Right lobe of liver (tissue), 6 donors: ENCODE measurements at regions not wholly inside any gene's neighbourhood (a gene's known extent, or its start where the extent isn't known, plus 50 kb on each side); places are given as distances from the start of the nearest gene placed in this dataset.

ENCODE experiments used
- ATAC-seq, 4 donors: fragments of 200-7000 bp; cut with Tn5 transposase; one replicate each; pipeline ENCODE4 v1.9.1; 2020; ENCODE audit warnings: mild to moderate bottlenecking in 4 of 4, moderate library complexity in 4 of 4
- DNase-seq, 3 donors: peaks; one replicate each; pipeline ENCODE4 v3.0.0-alpha.2; 2020
- H3K27ac ChIP-seq, 3 donors: fragments of 200-600 bp; one replicate each; pipeline ENCODE4 v1.8.0; 2022
- H3K27me3 ChIP-seq, 2 donors: fragments of 200-600 bp; one replicate each; pipeline ENCODE4 v1.8.0; 2022
- H3K36me3 ChIP-seq, 4 donors: fragments of 200-600 bp; sonication (generic) in 1 of 4; one replicate each; pipeline versions ENCODE4 v1.5.1 to v1.8.0; 2017 to 2022; ENCODE audit warnings: control low read depth in 1 of 4
- H3K4me1 ChIP-seq, 4 donors: fragments of 200-600 bp; sonication (generic) in 1 of 4; one replicate each; pipeline versions ENCODE4 v1.5.1 to v1.8.0; 2017 to 2022; ENCODE audit warnings: control low read depth in 1 of 4
- H3K4me3 ChIP-seq, 3 donors: fragments of 200-600 bp; one replicate each; pipeline ENCODE4 v1.8.0; 2022
- H3K9me3 ChIP-seq, 4 donors: fragments of 200-600 bp; sonication (generic) in 1 of 4; one replicate each; pipeline versions ENCODE4 v1.5.1 to v1.8.0; 2017 to 2022; ENCODE audit warnings: control low read depth in 1 of 4
- POLR2A ChIP-seq: fragments of 450-650 bp; IDR thresholded peaks from one replicate; pipeline ENCODE4 v1.6.1; 2017; ENCODE audit warnings: antibody characterized with exemption, mild to moderate bottlenecking
- WGBS: methylation state at CpG from one replicate; pipeline ENCODE4 v1.1.6; 2018; ENCODE audit warnings: low coverage, low lambda C conversion rate; ENCODE audit not compliant: insufficient coverage; ENCODE audit errors: missing lambda C conversion rate; 5-methylcytosine and 5-hydroxymethylcytosine counted together
- intact Hi-C, 2 donors: fragments of 100-400 bp; cut with DNase I; formaldehyde crosslinking; loops; one replicate each; pipeline versions ENCODE4 v1.11.2 to v1.14.1; 2022
- TF ChIP-seq, protein P1 (sequence below), 4 donors: fragments of 200-600 bp in 3 of 4; fragments of 450-650 bp in 1 of 4; IDR thresholded peaks; one replicate each; pipeline versions ENCODE4 v1.5.1 to v1.8.0; 2016 to 2022; ENCODE audit warnings: antibody characterized with exemption in 4 of 4, mild to moderate bottlenecking in 2 of 4
- donor health status: DM: no; HTN: yes; CAD: no.
- donor health status: DM: no; HTN: no; CAD: no.
- donor health status: DM: no; HTN: no; CAD: no.
- donor health status: DM: no; HTN: yes; CAD: no.
- donor health status: DM: no; HTN: yes; CAD: no.

DNA sequence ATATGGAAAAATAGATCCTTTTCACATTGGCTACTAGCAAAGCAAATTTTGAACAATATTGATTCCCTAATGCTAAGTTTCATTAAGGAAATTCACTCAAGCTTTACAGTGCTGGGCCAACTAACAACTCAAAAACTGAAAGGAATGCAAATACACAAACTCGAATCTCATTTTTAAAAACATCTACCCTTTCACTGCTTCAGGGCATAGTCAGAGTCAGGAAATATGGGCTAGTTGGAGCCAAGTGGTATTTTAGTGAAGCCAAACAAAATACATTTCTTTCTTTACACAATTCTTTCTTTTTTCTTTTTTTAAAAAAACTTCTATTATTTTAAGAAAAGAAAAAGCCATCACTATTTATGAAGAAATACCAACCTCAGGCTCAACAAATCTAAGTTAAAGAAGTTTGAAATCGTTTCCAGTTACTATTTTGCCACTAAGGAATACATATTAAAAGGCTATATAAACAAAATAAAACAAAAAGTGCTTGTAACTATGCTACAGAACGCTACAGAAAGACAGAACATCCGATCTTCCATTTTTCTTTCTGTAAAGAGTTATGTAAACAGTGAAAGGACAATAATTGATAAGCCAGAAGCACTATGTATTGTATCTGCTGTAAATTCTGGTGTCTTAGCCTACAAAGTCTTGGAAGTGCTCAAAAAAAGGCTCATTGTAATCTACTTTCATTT is 113.6 kb upstream of the STK17B start:
- ATAC-seq (no peak), DNase-seq (no peak)
- no peaks in the 10 kb centered on the region for H3K27me3 ChIP-seq
- TF ChIP-seq, protein P1, sequence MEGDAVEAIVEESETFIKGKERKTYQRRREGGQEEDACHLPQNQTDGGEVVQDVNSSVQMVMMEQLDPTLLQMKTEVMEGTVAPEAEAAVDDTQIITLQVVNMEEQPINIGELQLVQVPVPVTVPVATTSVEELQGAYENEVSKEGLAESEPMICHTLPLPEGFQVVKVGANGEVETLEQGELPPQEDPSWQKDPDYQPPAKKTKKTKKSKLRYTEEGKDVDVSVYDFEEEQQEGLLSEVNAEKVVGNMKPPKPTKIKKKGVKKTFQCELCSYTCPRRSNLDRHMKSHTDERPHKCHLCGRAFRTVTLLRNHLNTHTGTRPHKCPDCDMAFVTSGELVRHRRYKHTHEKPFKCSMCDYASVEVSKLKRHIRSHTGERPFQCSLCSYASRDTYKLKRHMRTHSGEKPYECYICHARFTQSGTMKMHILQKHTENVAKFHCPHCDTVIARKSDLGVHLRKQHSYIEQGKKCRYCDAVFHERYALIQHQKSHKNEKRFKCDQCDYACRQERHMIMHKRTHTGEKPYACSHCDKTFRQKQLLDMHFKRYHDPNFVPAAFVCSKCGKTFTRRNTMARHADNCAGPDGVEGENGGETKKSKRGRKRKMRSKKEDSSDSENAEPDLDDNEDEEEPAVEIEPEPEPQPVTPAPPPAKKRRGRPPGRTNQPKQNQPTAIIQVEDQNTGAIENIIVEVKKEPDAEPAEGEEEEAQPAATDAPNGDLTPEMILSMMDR (IDR thresholded peaks at IDR 0.05), result no peak
- H3K4me3 ChIP-seq, result no peak overlapping the region
- 61% methylated on average over 4 of the region's 4 CpGs for WGBS
- no peaks in the 10 kb centered on the region for H3K36me3 ChIP-seq
- no peaks in the 10 kb centered on the region for H3K9me3 ChIP-seq
- no peak overlapping the region for H3K27ac ChIP-seq
- no peaks in the 10 kb centered on the region for H3K4me1 ChIP-seq
- intact Hi-C loops, result loop anchor here in 1 of 2 donors (10.0 kb wide), 1 partner anchor 470 kb away; no protein-coding TSS in a partner anchor

DNA sequence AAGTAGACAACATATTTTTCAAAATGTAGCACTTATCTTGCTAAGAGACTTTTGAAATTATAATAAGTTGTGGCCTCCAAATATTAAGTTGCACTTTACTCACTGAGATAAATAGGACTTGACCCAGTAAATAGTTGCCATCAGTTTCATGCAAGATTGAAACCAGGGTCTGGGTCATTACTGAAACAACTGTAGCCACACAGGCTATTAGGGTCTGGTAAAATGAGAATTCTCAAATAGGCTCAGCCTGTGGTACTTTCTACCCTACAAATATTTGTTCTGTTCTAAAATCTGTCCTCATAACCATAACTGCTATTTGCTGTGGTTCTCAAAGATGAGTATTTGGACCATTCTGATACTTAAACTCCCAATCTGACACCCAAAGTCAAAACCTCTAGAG is 115.4 kb upstream of the STK17B start:
- Histone ChIP-seq H3K9me3 (no peaks in the 10 kb centered on the region), H3K36me3 (no peaks in the 10 kb centered on the region), H3K4me1 (no peaks in the 10 kb centered on the region), H3K27me3 (no peaks in the 10 kb centered on the region), H3K27ac (no peak overlapping the region), H3K4me3 (no peak overlapping the region)
- intact Hi-C loops, result loop anchor here in 1 of 2 donors (10.0 kb wide), 1 partner anchor 468 kb away; no protein-coding TSS in a partner anchor
- no peak for DNase-seq
- no peak for TF ChIP-seq POLR2A
- TF ChIP-seq, protein P1 (IDR thresholded peaks at IDR 0.05), result no peak
- no peak for ATAC-seq

DNA sequence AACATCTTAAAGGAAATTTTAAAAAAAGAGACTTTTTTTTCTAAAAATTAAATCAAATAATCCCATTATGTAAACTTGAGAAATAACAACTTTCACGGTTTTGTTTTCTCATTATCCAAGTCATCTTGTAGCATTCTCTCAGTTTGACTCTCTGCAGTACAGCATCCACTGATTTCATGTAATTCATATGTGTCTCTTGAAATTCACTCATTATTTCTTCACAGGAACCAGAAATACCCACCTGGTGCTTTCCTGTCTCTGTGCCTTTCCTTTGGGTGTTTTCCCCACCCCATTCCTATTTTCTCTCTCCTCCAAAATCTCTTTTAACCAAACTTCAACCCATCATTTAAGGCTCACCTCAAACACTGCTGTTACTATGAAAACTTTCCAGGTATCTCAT is 116.1 kb upstream of the STK17B start:
- ATAC-seq (no peak), DNase-seq (no peak)
- Histone ChIP-seq H3K4me3 (no peak overlapping the region), H3K9me3 (no peaks in the 10 kb centered on the region), H3K4me1 (no peaks in the 10 kb centered on the region), H3K27ac (no peak overlapping the region), H3K36me3 (no peaks in the 10 kb centered on the region), H3K27me3 (no peaks in the 10 kb centered on the region)
- no peak for TF ChIP-seq POLR2A
- TF ChIP-seq, protein P1 (IDR thresholded peaks at IDR 0.05), result no peak
- 87% methylated on average over 1 of the region's 1 CpG for WGBS
- intact Hi-C loops, result loop anchor here in 1 of 2 donors (10.0 kb wide), 1 partner anchor 467 kb away; no protein-coding TSS in a partner anchor

DNA sequence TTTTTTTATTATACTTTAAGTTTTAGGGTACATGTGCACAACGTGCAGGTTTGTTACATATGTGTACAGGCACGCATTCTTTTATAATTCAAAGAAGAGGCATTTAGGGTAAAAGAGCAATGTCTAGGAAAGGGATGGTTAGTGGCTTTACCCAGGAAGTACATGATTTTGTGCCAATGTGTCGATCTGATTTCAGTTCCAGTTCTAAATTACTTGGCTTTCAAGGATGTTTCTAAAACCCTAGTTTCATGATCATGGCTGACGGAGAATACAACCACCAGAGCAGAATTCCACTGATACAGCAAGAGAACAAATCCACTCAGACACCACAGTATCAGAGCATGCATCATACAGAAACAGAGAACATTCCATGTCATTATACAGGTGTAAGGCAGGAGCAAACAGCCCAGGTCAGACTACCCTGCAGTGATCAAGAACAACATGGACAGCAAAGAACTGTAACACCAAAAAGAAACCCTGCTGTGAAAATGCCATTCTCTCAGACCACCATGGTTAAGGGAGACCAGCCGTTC is 116.7 kb upstream of the STK17B start:
- intact Hi-C loops, result loop anchor here in 1 of 2 donors (10.0 kb wide), 1 partner anchor 467 kb away; no protein-coding TSS in a partner anchor
- H3K27me3 ChIP-seq, result no peaks in the 10 kb centered on the region
- no peak overlapping the region for H3K4me3 ChIP-seq
- H3K27ac ChIP-seq, result no peak overlapping the region
- 51% methylated on average over 5 of the region's 5 CpGs for WGBS
- no peaks in the 10 kb centered on the region for H3K9me3 ChIP-seq
- TF ChIP-seq, protein P1 (IDR thresholded peaks at IDR 0.05), result no peak
- no peak for TF ChIP-seq POLR2A
- H3K36me3 ChIP-seq, result no peaks in the 10 kb centered on the region
- H3K4me1 ChIP-seq, result no peaks in the 10 kb centered on the region
- ATAC-seq, result no peak
- no peak for DNase-seq
